ENCODE measurements at regions not wholly inside any gene's neighbourhood (a gene's known extent, or its start where the extent isn't known, plus 50 kb on each side); places are given as distances from the start of the nearest gene placed in this dataset.
A peak's percentile ranks its signal among the peaks of the same experiment; 100 is the strongest.

GRCh38 chr9:107782381-107782780, 292.8 kb upstream of the KLF4 start:
- H3K36me3 Mint-ChIP-seq, result peaks cover 0 to 2% of the 10 kb centered on the region in 2 donors
- H3K4me1 ChIP-seq (ENCODE audit: control insufficient read depth in 1 of 2, insufficient read depth in 2 of 2, low read length in 2 of 2), result peaks cover 50 to 57% of the 10 kb centered on the region in 2 donors
- peaks cover 56% of the 10 kb centered on the region for H3K4me1 Mint-ChIP-seq
- WGBS (ENCODE audit: insufficient coverage), result 40% methylated on average over 1 of the region's 3 CpGs
- H3K27me3 Mint-ChIP-seq (ENCODE audit: low read depth in 3 of 3), result peaks cover 0 to 1% (median 0%) of the 10 kb centered on the region in 3 donors
- peak overlapping the region; percentile 30 for H3K4me2 ChIP-seq (replicated peaks; ENCODE audit: extremely low read depth, low read length, poor library complexity, severe bottlenecking)
- H3K79me2 ChIP-seq (ENCODE audit: insufficient read depth, low read length), result no peaks in the 10 kb centered on the region
- H3K36me3 ChIP-seq (replicated peaks in 1 of 2; ENCODE audit: control insufficient read depth in 1 of 2, insufficient read depth in 2 of 2, low read length in 2 of 2), result no peaks in the 10 kb centered on the region
- peak overlapping the region in 6 of 7 donors; percentile 6 to 75 (median 53) for H3K27ac Mint-ChIP-seq
- no peak overlapping the region for H3K9ac ChIP-seq (ENCODE audit: insufficient read depth, low read length, poor library complexity, severe bottlenecking)
- H3K9me3 ChIP-seq (replicated peaks in 1 of 2; ENCODE audit: control insufficient read depth in 1 of 2, insufficient read depth in 1 of 2, low read length in 2 of 2), result no peaks in the 10 kb centered on the region
- peak; percentile 21 to 33 (median 30) for DNase-seq
- H4K20me1 ChIP-seq (ENCODE audit: insufficient read depth, low read length), result no peaks in the 10 kb centered on the region
- no peak overlapping the region for H3K27ac ChIP-seq (ENCODE audit: low read depth in 1 of 2, low read length in 2 of 2)
- H3K4me3 Mint-ChIP-seq, result peak overlapping the region in 1 of 2 donors; percentile 57
- no peak overlapping the region for H2AFZ ChIP-seq (ENCODE audit: insufficient read depth, low read depth, low read length, poor library complexity, severe bottlenecking)
- H3K9me3 Mint-ChIP-seq, result peaks cover 0 to 3% (median 0%) of the 10 kb centered on the region in 7 donors
- H3K4me3 ChIP-seq (replicated peaks in 1 of 3; ENCODE audit: low read depth in 2 of 3, low read length in 3 of 3), result peak overlapping the region in 1 of 3 experiments; percentile 5
- intact Hi-C loops (cut with micrococcal nuclease), result no loop called here
- no peaks in the 10 kb centered on the region for H3K27me3 ChIP-seq (ENCODE audit: control insufficient read depth in 2 of 2, insufficient read depth in 2 of 2, low read length in 2 of 2)
- TF ChIP-seq, protein P1, sequence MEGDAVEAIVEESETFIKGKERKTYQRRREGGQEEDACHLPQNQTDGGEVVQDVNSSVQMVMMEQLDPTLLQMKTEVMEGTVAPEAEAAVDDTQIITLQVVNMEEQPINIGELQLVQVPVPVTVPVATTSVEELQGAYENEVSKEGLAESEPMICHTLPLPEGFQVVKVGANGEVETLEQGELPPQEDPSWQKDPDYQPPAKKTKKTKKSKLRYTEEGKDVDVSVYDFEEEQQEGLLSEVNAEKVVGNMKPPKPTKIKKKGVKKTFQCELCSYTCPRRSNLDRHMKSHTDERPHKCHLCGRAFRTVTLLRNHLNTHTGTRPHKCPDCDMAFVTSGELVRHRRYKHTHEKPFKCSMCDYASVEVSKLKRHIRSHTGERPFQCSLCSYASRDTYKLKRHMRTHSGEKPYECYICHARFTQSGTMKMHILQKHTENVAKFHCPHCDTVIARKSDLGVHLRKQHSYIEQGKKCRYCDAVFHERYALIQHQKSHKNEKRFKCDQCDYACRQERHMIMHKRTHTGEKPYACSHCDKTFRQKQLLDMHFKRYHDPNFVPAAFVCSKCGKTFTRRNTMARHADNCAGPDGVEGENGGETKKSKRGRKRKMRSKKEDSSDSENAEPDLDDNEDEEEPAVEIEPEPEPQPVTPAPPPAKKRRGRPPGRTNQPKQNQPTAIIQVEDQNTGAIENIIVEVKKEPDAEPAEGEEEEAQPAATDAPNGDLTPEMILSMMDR (IDR thresholded peaks at IDR 0.05), result no peak

DNA sequence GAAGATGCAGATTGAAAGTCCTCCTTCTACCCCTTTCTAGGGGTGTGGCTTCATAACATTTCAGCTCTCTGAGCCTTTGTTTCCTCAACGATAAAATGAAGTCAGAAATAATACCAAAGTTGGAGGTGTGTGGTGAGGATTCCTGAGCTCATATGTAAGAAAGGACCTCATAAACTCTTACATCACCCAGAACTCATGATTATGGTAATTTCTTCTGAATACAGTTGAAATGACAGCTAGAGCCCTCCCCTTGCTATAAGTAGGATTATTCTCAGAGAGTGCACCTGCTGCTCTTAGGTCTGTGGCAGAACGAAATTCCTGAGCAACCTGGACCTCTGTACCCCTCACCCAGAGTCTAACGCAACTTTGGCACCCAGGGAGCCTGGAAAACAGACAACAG, 291.4 kb upstream of the KLF4 start:
- Mint-ChIP-seq H3K4me1 (peaks cover 51% of the 10 kb centered on the region), H3K27me3 (ENCODE audit: low read depth in 3 of 3) (peaks cover 0 to 1% (median 0%) of the 10 kb centered on the region in 3 donors), H3K36me3 (peaks cover 0 to 2% of the 10 kb centered on the region in 2 donors), H3K4me3 (no peak overlapping the region), H3K27ac (no peak overlapping the region), H3K9me3 (peaks cover 0 to 3% (median 0%) of the 10 kb centered on the region in 7 donors)
- intact Hi-C loops (cut with micrococcal nuclease), result no loop called here
- H3K36me3 ChIP-seq (replicated peaks in 1 of 2; ENCODE audit: control insufficient read depth in 1 of 2, insufficient read depth in 2 of 2, low read length in 2 of 2), result no peaks in the 10 kb centered on the region
- 100% methylated on average over 1 of the region's 3 CpGs for WGBS (ENCODE audit: insufficient coverage)
- H3K4me3 ChIP-seq (replicated peaks in 1 of 3; ENCODE audit: low read depth in 2 of 3, low read length in 3 of 3), result no peak overlapping the region
- no peak overlapping the region for H3K27ac ChIP-seq (ENCODE audit: low read depth in 1 of 2, low read length in 2 of 2)
- H3K4me1 ChIP-seq (ENCODE audit: control insufficient read depth in 1 of 2, insufficient read depth in 2 of 2, low read length in 2 of 2), result peaks cover 50 to 57% of the 10 kb centered on the region in 2 donors
- H3K9me3 ChIP-seq (replicated peaks in 1 of 2; ENCODE audit: control insufficient read depth in 1 of 2, insufficient read depth in 1 of 2, low read length in 2 of 2), result no peaks in the 10 kb centered on the region
- H3K27me3 ChIP-seq (ENCODE audit: control insufficient read depth in 2 of 2, insufficient read depth in 2 of 2, low read length in 2 of 2), result no peaks in the 10 kb centered on the region
- no peak overlapping the region for H3K4me2 ChIP-seq (replicated peaks; ENCODE audit: extremely low read depth, low read length, poor library complexity, severe bottlenecking)
- TF ChIP-seq, protein P1 (IDR thresholded peaks at IDR 0.05), result no peak
- H3K9ac ChIP-seq (ENCODE audit: insufficient read depth, low read length, poor library complexity, severe bottlenecking), result no peak overlapping the region
- H3K79me2 ChIP-seq (ENCODE audit: insufficient read depth, low read length), result no peaks in the 10 kb centered on the region
- H4K20me1 ChIP-seq (ENCODE audit: insufficient read depth, low read length), result no peaks in the 10 kb centered on the region
- no peak overlapping the region for H2AFZ ChIP-seq (ENCODE audit: insufficient read depth, low read depth, low read length, poor library complexity, severe bottlenecking)
- no peak for DNase-seq

Measured in CD14-positive monocyte (primary cell).